MM.1S (cell line): ENCODE measurements at regions not wholly inside any gene's neighbourhood (a gene's known extent, or its start where the extent isn't known, plus 50 kb on each side); places are given as distances from the start of the nearest gene placed in this dataset.

Experiments used
- DNase-seq: peaks from one replicate; pipeline ENCODE4 v3.0.0-alpha.2; 2015
- H2AFZ ChIP-seq: fragments of 300-600 bp; sonication (generic); 2 replicates; pipeline ENCODE4 v1.6.0; 2016; ENCODE audit warnings: antibody characterized with exemption, low read length
- H3F3A ChIP-seq: fragments of 300-600 bp; sonication (generic); 2 replicates; pipeline ENCODE4 v1.6.1; 2016; ENCODE audit warnings: mild to moderate bottlenecking, antibody characterized with exemption, low read length, moderate library complexity, mixed read lengths; ENCODE audit not compliant: insufficient read depth
- H3K27ac ChIP-seq: fragments of 300-600 bp; sonication (generic); 2 replicates; pipeline ENCODE4 v1.5.1; 2016; ENCODE audit warnings: mild to moderate bottlenecking, low read length
- H3K27me3 ChIP-seq: fragments of 300-600 bp; sonication (generic); replicated peaks from 2 replicates; pipeline ENCODE4 v1.6.0; 2016; ENCODE audit warnings: low read length; ENCODE audit not compliant: insufficient read depth
- H3K36me3 ChIP-seq: fragments of 300-600 bp; sonication (generic); replicated peaks from 2 replicates; pipeline ENCODE4 v1.6.1; 2016; ENCODE audit warnings: mild to moderate bottlenecking, low read length, mixed read lengths; ENCODE audit not compliant: insufficient read depth
- H3K4me1 ChIP-seq: fragments of 300-600 bp; sonication (generic); 2 replicates; pipeline ENCODE4 v1.6.1; 2016; ENCODE audit warnings: low read length, mixed read lengths
- H3K4me2 ChIP-seq: fragments of 300-600 bp; sonication (generic); 2 replicates; pipeline ENCODE4 v1.6.0; 2016; ENCODE audit warnings: low read depth, low read length
- H3K4me3 ChIP-seq: fragments of 300-600 bp; sonication (generic); 2 replicates; pipeline ENCODE4 v1.5.1; 2016; ENCODE audit warnings: low read length, mixed read lengths
- H3K79me2 ChIP-seq: fragments of 300-600 bp; sonication (generic); 2 replicates; pipeline ENCODE4 v1.6.1; 2016; ENCODE audit warnings: mixed run types, low read length, mixed read lengths
- H3K9ac ChIP-seq: fragments of 300-600 bp; sonication (generic); 2 replicates; pipeline ENCODE4 v1.6.1; 2016; ENCODE audit warnings: low read length, mixed read lengths
- H3K9me2 ChIP-seq: fragments of 300-600 bp; sonication (generic); replicated peaks from 2 replicates; pipeline ENCODE4 v1.6.1; 2016; ENCODE audit warnings: mild to moderate bottlenecking, low read length, mixed read lengths; ENCODE audit not compliant: insufficient read depth
- H3K9me3 ChIP-seq: fragments of 300-600 bp; sonication (generic); replicated peaks from 2 replicates; pipeline ENCODE4 v1.6.1; 2016; ENCODE audit warnings: mild to moderate bottlenecking, low read length, mixed read lengths; ENCODE audit not compliant: insufficient read depth
- H4K20me1 ChIP-seq: fragments of 300-600 bp; sonication (generic); 2 replicates; pipeline ENCODE4 v1.6.1; 2016; ENCODE audit warnings: mild to moderate bottlenecking, low read length, moderate library complexity, mixed read lengths; ENCODE audit not compliant: insufficient read depth
- EZH2 ChIP-seq: fragments of 300-600 bp; sonication (generic); optimal IDR thresholded peaks from 2 replicates; pipeline ENCODE3; 2017; ENCODE audit warnings: low read depth, mild to moderate bottlenecking, antibody characterized with exemption, low read length, mixed read lengths
- EZH2phosphoT487 ChIP-seq: fragments of 300-600 bp; sonication (generic); IDR thresholded peaks from 2 replicates; pipeline ENCODE4 v1.6.1; 2018; ENCODE audit warnings: antibody characterized with exemption, low read length
- TF ChIP-seq, protein P1 (sequence below): fragments of 300-600 bp; sonication (generic); IDR thresholded peaks from 2 replicates; pipeline ENCODE4 v1.5.1; 2016; ENCODE audit warnings: antibody characterized with exemption, low read length, mixed read lengths

GRCh38 chr7:94061326-94061725, 57.2 kb upstream of the BET1 start:
- Histone ChIP-seq H3K27me3 (no peaks in the 10 kb centered on the region), H3K36me3 (no peaks in the 10 kb centered on the region), H2AFZ (no peak overlapping the region), H3F3A (no peaks in the 10 kb centered on the region), H3K9ac (no peak overlapping the region), H3K4me1 (no peaks in the 10 kb centered on the region), H3K4me2 (no peak overlapping the region), H3K79me2 (no peaks in the 10 kb centered on the region), H4K20me1 (no peaks in the 10 kb centered on the region), H3K9me2 (no peaks in the 10 kb centered on the region), H3K4me3 (no peak overlapping the region), H3K9me3 (no peaks in the 10 kb centered on the region), H3K27ac (no peak overlapping the region)
- TF ChIP-seq EZH2 (no peak), EZH2phosphoT487 (no peak)
- TF ChIP-seq, protein P1, sequence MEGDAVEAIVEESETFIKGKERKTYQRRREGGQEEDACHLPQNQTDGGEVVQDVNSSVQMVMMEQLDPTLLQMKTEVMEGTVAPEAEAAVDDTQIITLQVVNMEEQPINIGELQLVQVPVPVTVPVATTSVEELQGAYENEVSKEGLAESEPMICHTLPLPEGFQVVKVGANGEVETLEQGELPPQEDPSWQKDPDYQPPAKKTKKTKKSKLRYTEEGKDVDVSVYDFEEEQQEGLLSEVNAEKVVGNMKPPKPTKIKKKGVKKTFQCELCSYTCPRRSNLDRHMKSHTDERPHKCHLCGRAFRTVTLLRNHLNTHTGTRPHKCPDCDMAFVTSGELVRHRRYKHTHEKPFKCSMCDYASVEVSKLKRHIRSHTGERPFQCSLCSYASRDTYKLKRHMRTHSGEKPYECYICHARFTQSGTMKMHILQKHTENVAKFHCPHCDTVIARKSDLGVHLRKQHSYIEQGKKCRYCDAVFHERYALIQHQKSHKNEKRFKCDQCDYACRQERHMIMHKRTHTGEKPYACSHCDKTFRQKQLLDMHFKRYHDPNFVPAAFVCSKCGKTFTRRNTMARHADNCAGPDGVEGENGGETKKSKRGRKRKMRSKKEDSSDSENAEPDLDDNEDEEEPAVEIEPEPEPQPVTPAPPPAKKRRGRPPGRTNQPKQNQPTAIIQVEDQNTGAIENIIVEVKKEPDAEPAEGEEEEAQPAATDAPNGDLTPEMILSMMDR: no peak
- DNase-seq: no peak

- Histone ChIP-seq H3K36me3 (no peaks in the 10 kb centered on the region), H3K9ac (no peak overlapping the region), H3K27me3 (no peaks in the 10 kb centered on the region), H4K20me1 (no peaks in the 10 kb centered on the region), H2AFZ (no peak overlapping the region), H3F3A (no peaks in the 10 kb centered on the region), H3K4me1 (no peaks in the 10 kb centered on the region), H3K4me2 (no peak overlapping the region), H3K9me2 (no peaks in the 10 kb centered on the region), H3K9me3 (no peaks in the 10 kb centered on the region), H3K27ac (no peak overlapping the region), H3K79me2 (no peaks in the 10 kb centered on the region), H3K4me3 (no peak overlapping the region)
- TF ChIP-seq EZH2phosphoT487 (no peak), EZH2 (no peak)
- TF ChIP-seq, protein P1: no peak
- no peak for DNase-seq
Measured at GRCh38 chr7:94062372-94062771, 58.2 kb upstream of the BET1 start.

- Histone ChIP-seq H3K4me3 (no peak overlapping the region), H3F3A (no peaks in the 10 kb centered on the region), H3K27me3 (no peaks in the 10 kb centered on the region), H3K4me1 (no peaks in the 10 kb centered on the region), H3K9me2 (no peaks in the 10 kb centered on the region), H3K9me3 (no peaks in the 10 kb centered on the region), H3K36me3 (no peaks in the 10 kb centered on the region), H2AFZ (no peak overlapping the region), H3K9ac (no peak overlapping the region), H3K4me2 (no peak overlapping the region), H3K27ac (no peak overlapping the region), H4K20me1 (no peaks in the 10 kb centered on the region), H3K79me2 (no peaks in the 10 kb centered on the region)
- no peak for DNase-seq
- no peak for TF ChIP-seq EZH2
Measured at GRCh38 chr7:94064541-94065191, 60.5 kb upstream of the BET1 start.

GRCh38 chr7:94067047-94067446, 62.9 kb upstream of the BET1 start:
- Histone ChIP-seq H3K9me2 (no peaks in the 10 kb centered on the region), H3K9me3 (no peaks in the 10 kb centered on the region), H3K4me1 (no peaks in the 10 kb centered on the region), H3K4me2 (no peak overlapping the region), H3K36me3 (no peaks in the 10 kb centered on the region), H2AFZ (no peak overlapping the region), H3K27ac (no peak overlapping the region), H3K27me3 (no peaks in the 10 kb centered on the region), H4K20me1 (no peaks in the 10 kb centered on the region), H3K79me2 (no peaks in the 10 kb centered on the region), H3K4me3 (no peak overlapping the region), H3F3A (no peaks in the 10 kb centered on the region), H3K9ac (no peak overlapping the region)
- TF ChIP-seq, protein P1: no peak
- TF ChIP-seq EZH2 (no peak), EZH2phosphoT487 (no peak)
- DNase-seq: no peak
